DOHH2 (cell line): ENCODE measurements at regions not wholly inside any gene's neighbourhood (a gene's known extent, or its start where the extent isn't known, plus 50 kb on each side); places are given as distances from the start of the nearest gene placed in this dataset.

ENCODE experiments used
- CTCF ChIP-seq: fragments of 200-600 bp; sonication (generic); IDR thresholded peaks from one replicate; pipeline ENCODE4 v1.5.1; 2014; ENCODE audit warnings: antibody characterized with exemption, mild to moderate bottlenecking, low read depth, low read length; ENCODE audit not compliant: poor library complexity, severe bottlenecking
- EZH2phosphoT487 ChIP-seq: fragments of 200-600 bp; sonication (generic); IDR thresholded peaks from 2 replicates; pipeline ENCODE4 v1.6.1; 2017; ENCODE audit warnings: borderline replicate concordance, mild to moderate bottlenecking, antibody characterized with exemption, low read length, moderate library complexity, mixed read lengths

- no peak for TF ChIP-seq CTCF
- no peak for TF ChIP-seq EZH2phosphoT487
These were observed 153.8 kb upstream of the KLF3 start for GRCh38 chr4:38510201-38510600.
